Nephron (organoid): ENCODE measurements at regions not wholly inside any gene's neighbourhood (a gene's known extent, or its start where the extent isn't known, plus 50 kb on each side); places are given as distances from the start of the nearest gene placed in this dataset.

Experiments
- H3K27ac Mint-ChIP-seq, 3 experiments: 2 replicates each; pipeline ENCODE4 v1.8.0; 2020; ENCODE audit warnings: mixed read lengths in 3 of 3, mild to moderate bottlenecking in 2 of 3, moderate library complexity in 1 of 3
- H3K27me3 Mint-ChIP-seq: 2 replicates; pipeline ENCODE4 v1.8.0; 2021; ENCODE audit warnings: low read depth, mild to moderate bottlenecking, moderate library complexity, mixed read lengths
- H3K36me3 Mint-ChIP-seq: 2 replicates; pipeline ENCODE4 v1.8.0; 2020; ENCODE audit warnings: low read depth, mixed read lengths
- H3K4me1 Mint-ChIP-seq: 2 replicates; pipeline ENCODE4 v1.8.0; 2020; ENCODE audit warnings: mixed read lengths
- H3K4me3 Mint-ChIP-seq, 3 experiments: 2 replicates each; pipeline ENCODE4 v1.8.0; 2020; ENCODE audit warnings: mild to moderate bottlenecking in 3 of 3, mixed read lengths in 3 of 3, moderate library complexity in 2 of 3
- H3K9me3 Mint-ChIP-seq: 2 replicates; pipeline ENCODE4 v1.8.0; 2020; ENCODE audit warnings: mixed read lengths
- CTCF ChIP-seq, 3 experiments: fragments of 200-600 bp; sonication (generic); IDR thresholded peaks; one replicate each; pipeline ENCODE4 v1.5.0; 2021; ENCODE audit warnings: antibody characterized with exemption in 3 of 3; ENCODE audit not compliant: unreplicated experiment in 3 of 3

GRCh38 chr17:71668807-71669206 lies 452.0 kb upstream of the SOX9 start:
- no peak overlapping the region for H3K27ac Mint-ChIP-seq
- no peak overlapping the region for H3K4me3 Mint-ChIP-seq
- no peaks in the 10 kb centered on the region for H3K27me3 Mint-ChIP-seq
- no peaks in the 10 kb centered on the region for H3K4me1 Mint-ChIP-seq
- no peak for TF ChIP-seq CTCF (IDR thresholded peaks at IDR 0.05; ENCODE audit: unreplicated experiment in 3 of 3)
- peaks cover 6% of the 10 kb centered on the region for H3K9me3 Mint-ChIP-seq
- no peaks in the 10 kb centered on the region for H3K36me3 Mint-ChIP-seq

GRCh38 chr17:71677439-71677838 lies 443.4 kb upstream of the SOX9 start:
- H3K27ac Mint-ChIP-seq, result no peak overlapping the region
- H3K4me3 Mint-ChIP-seq, result no peak overlapping the region
- no peaks in the 10 kb centered on the region for H3K27me3 Mint-ChIP-seq
- H3K36me3 Mint-ChIP-seq, result no peaks in the 10 kb centered on the region
- H3K9me3 Mint-ChIP-seq, result no peaks in the 10 kb centered on the region
- H3K4me1 Mint-ChIP-seq, result peaks cover 4% of the 10 kb centered on the region
- no peak for TF ChIP-seq CTCF (IDR thresholded peaks at IDR 0.05; ENCODE audit: unreplicated experiment in 3 of 3)

GRCh38 chr17:71679832-71680231 lies 441.0 kb upstream of the SOX9 start:
- H3K9me3 Mint-ChIP-seq, result no peaks in the 10 kb centered on the region
- peaks cover 4% of the 10 kb centered on the region for H3K4me1 Mint-ChIP-seq
- H3K27ac Mint-ChIP-seq, result no peak overlapping the region
- no peak overlapping the region for H3K4me3 Mint-ChIP-seq
- no peaks in the 10 kb centered on the region for H3K36me3 Mint-ChIP-seq
- H3K27me3 Mint-ChIP-seq, result no peaks in the 10 kb centered on the region
- no peak for TF ChIP-seq CTCF (IDR thresholded peaks at IDR 0.05; ENCODE audit: unreplicated experiment in 3 of 3)

- Mint-ChIP-seq H3K9me3 (no peaks in the 10 kb centered on the region), H3K4me3 (no peak overlapping the region), H3K27ac (peak overlapping the region in 1 of 3 experiments; percentile 82), H3K36me3 (no peaks in the 10 kb centered on the region), H3K27me3 (no peaks in the 10 kb centered on the region), H3K4me1 (peaks cover 4% of the 10 kb centered on the region)
- no peak for TF ChIP-seq CTCF (IDR thresholded peaks at IDR 0.05; ENCODE audit: unreplicated experiment in 3 of 3)
These were observed 439.2 kb upstream of the SOX9 start for GRCh38 chr17:71681427-71682173.

GRCh38 chr17:71682174-71682494 lies 438.7 kb upstream of the SOX9 start:
- Mint-ChIP-seq H3K27me3 (no peaks in the 10 kb centered on the region), H3K36me3 (no peaks in the 10 kb centered on the region), H3K27ac (peak overlapping the region in 1 of 3 experiments; percentile 82), H3K4me3 (no peak overlapping the region), H3K9me3 (no peaks in the 10 kb centered on the region), H3K4me1 (peaks cover 4% of the 10 kb centered on the region)
- no peak for TF ChIP-seq CTCF (IDR thresholded peaks at IDR 0.05; ENCODE audit: unreplicated experiment in 3 of 3)

GRCh38 chr17:71689782-71690181 lies 431.0 kb upstream of the SOX9 start:
- H3K36me3 Mint-ChIP-seq, result no peaks in the 10 kb centered on the region
- H3K27ac Mint-ChIP-seq, result no peak overlapping the region
- H3K9me3 Mint-ChIP-seq, result peaks cover 7% of the 10 kb centered on the region
- no peak for TF ChIP-seq CTCF (IDR thresholded peaks at IDR 0.05; ENCODE audit: unreplicated experiment in 3 of 3)
- no peak overlapping the region for H3K4me3 Mint-ChIP-seq
- H3K4me1 Mint-ChIP-seq, result no peaks in the 10 kb centered on the region
- no peaks in the 10 kb centered on the region for H3K27me3 Mint-ChIP-seq
